ENCODE measurements at regions not wholly inside any gene's neighbourhood (a gene's known extent, or its start where the extent isn't known, plus 50 kb on each side); places are given as distances from the start of the nearest gene placed in this dataset.
"Not testable (repeated sequence)": the region's sequence is repeated elsewhere in the genome, so short reads cannot be mapped to it uniquely, and the experiment has no call there.

DNA sequence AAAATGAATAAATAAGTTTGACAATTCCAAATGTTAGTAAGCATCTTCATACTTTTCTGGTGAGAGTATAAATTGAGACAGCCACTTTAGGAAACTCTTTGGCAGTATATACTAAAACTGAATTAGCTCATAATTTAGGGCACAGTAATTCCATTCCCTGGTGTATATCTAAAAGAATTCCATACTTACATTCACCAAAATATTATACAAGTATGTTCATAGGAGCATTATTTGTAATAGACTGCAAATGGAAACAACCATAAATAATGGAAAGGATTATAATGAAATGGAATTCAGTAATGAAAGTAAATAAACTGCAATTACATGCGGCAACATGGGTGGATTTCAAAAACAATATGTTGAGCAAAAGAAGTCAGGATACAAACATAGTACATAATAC lies 315.8 kb upstream of the LRRC4C start:
- Mint-ChIP-seq H3K4me1 (ENCODE audit: low read depth) (no peaks in the 10 kb centered on the region), H3K9me3 (peaks cover 37% of the 10 kb centered on the region), H3K4me3 (ENCODE audit: low read depth) (no peak overlapping the region), H3K27me3 (ENCODE audit: low read depth) (no peaks in the 10 kb centered on the region), H3K36me3 (ENCODE audit: low read depth) (no peaks in the 10 kb centered on the region), H3K27ac (no peak overlapping the region)
- intact Hi-C loops (cut with micrococcal nuclease), result no loop called here
- no peak for DNase-seq (ENCODE audit: low spot score)

DNA sequence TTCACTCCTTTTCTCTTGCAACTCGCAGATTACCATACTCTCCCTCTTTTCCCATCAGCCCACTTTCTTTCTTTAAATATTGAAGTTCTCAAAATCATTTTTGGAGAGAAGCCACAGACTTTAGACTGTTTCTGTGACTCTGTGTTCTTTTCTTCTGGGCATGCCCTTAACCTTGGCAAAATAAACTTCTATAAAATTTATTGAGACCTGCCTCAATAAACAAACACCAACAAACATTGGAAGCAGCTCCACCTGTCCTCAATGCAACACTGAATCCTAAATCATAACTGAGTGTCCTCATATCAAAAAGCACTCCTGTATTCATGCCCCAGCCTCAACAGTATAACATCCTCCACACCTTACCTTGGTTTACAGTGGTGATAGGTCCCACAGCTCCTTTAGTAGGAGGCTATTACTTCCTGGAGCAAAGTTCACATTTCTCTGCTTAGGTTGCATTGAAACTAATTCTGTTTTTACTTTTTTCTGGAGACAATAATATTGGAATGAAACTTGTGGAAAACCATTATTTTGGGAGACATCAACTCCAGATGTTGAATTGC lies 320.0 kb upstream of the LRRC4C start:
- H3K27me3 Mint-ChIP-seq (ENCODE audit: low read depth), result no peaks in the 10 kb centered on the region
- DNase-seq (ENCODE audit: low spot score), result no peak
- H3K9me3 Mint-ChIP-seq, result peaks cover 49% of the 10 kb centered on the region
- no peak overlapping the region for H3K4me3 Mint-ChIP-seq (ENCODE audit: low read depth)
- no peaks in the 10 kb centered on the region for H3K36me3 Mint-ChIP-seq (ENCODE audit: low read depth)
- no peaks in the 10 kb centered on the region for H3K4me1 Mint-ChIP-seq (ENCODE audit: low read depth)
- H3K27ac Mint-ChIP-seq, result no peak overlapping the region
- intact Hi-C loops (cut with micrococcal nuclease), result no loop called here

GRCh38 chr11:41781441-41781840 lies 322.0 kb upstream of the LRRC4C start:
- Mint-ChIP-seq H3K4me1 (ENCODE audit: low read depth) (no peaks in the 10 kb centered on the region), H3K9me3 (peaks cover 50% of the 10 kb centered on the region), H3K4me3 (ENCODE audit: low read depth) (no peak overlapping the region), H3K27me3 (ENCODE audit: low read depth) (no peaks in the 10 kb centered on the region), H3K27ac (no peak overlapping the region), H3K36me3 (ENCODE audit: low read depth) (no peaks in the 10 kb centered on the region)
- no peak for DNase-seq (ENCODE audit: low spot score)
- intact Hi-C loops (cut with micrococcal nuclease), result no loop called here

DNA sequence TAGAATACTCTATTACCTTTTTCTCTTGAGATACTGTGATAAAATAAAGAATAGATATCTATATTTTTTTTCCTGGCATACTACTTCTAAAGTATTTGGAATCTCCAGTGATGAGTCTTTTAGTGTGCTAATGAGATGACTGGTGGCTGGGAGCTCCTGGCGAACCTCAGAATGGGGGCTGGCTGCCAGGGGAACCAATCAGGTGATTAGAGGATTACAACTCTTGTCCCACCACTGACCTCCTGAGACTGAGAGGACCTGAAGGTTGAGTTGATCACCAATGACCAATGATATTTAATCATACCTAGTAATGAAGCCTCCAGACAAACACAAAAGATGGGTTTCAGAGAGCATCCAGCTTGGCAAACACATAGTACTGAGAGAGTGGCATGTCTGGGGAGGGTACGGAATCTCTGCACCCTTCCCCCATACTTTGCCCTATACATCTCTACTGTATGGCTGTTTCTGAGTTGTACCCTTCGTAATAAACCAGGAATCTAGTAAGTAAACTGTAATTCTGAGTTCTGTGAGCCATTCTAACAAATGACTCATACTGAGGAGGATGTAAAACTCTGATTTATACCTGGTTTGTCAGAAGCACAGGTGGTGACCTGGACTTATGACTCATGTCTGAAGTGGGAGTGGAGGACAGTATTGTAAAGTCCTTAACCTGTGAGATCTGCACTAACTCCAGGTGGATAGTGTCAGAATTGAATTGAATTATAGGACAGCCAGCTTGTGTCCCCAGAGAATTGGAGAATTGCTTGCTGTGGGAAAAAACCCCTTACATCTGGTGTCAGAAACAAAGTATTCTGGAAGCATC lies 325.3 kb upstream of the LRRC4C start:
- Mint-ChIP-seq H3K4me3 (ENCODE audit: low read depth) (no peak overlapping the region), H3K27me3 (ENCODE audit: low read depth) (no peaks in the 10 kb centered on the region), H3K36me3 (ENCODE audit: low read depth) (no peaks in the 10 kb centered on the region), H3K4me1 (ENCODE audit: low read depth) (no peaks in the 10 kb centered on the region), H3K27ac (no peak overlapping the region), H3K9me3 (peaks cover 52% of the 10 kb centered on the region)
- no peak for DNase-seq (ENCODE audit: low spot score)
- intact Hi-C loops (cut with micrococcal nuclease), result no loop called here

DNA sequence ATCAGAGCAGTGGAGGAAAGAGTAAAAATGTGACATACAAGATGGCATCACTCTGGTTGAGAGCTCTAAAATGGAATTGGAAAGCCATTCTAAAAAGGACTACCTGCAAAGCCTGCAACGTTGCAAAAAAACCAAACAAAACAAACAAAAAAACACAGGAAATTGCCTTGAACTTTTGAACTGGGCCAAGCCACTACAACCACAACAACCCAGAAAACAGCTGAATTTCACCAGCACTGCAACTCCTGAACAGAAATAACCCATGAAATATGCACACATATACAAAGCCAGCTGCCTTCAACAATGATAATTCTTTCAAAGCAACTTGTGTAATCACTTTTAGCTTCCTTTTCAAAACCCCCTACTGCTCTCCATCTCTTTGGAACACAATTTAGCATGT lies 326.6 kb upstream of the LRRC4C start:
- intact Hi-C loops (cut with micrococcal nuclease), result no loop called here
- Mint-ChIP-seq H3K27ac (no peak overlapping the region), H3K27me3 (ENCODE audit: low read depth) (no peaks in the 10 kb centered on the region)

GRCh38 chr11:41788177-41788576 lies 328.7 kb upstream of the LRRC4C start:
- Mint-ChIP-seq H3K36me3 (ENCODE audit: low read depth) (no peaks in the 10 kb centered on the region), H3K27me3 (ENCODE audit: low read depth) (no peaks in the 10 kb centered on the region), H3K27ac (no peak overlapping the region), H3K9me3 (peaks cover 45% of the 10 kb centered on the region), H3K4me3 (ENCODE audit: low read depth) (no peak overlapping the region), H3K4me1 (ENCODE audit: low read depth) (no peaks in the 10 kb centered on the region)
- intact Hi-C loops (cut with micrococcal nuclease), result no loop called here
- DNase-seq (ENCODE audit: low spot score), result no peak

More for the DNA sequence above, 326.6 kb upstream of the LRRC4C start:
- Mint-ChIP-seq H3K4me3 (ENCODE audit: low read depth) (no peak overlapping the region), H3K4me1 (ENCODE audit: low read depth) (no peaks in the 10 kb centered on the region), H3K9me3 (peaks cover 47% of the 10 kb centered on the region), H3K36me3 (ENCODE audit: low read depth) (no peaks in the 10 kb centered on the region)
- no peak for DNase-seq (ENCODE audit: low spot score)

DNA sequence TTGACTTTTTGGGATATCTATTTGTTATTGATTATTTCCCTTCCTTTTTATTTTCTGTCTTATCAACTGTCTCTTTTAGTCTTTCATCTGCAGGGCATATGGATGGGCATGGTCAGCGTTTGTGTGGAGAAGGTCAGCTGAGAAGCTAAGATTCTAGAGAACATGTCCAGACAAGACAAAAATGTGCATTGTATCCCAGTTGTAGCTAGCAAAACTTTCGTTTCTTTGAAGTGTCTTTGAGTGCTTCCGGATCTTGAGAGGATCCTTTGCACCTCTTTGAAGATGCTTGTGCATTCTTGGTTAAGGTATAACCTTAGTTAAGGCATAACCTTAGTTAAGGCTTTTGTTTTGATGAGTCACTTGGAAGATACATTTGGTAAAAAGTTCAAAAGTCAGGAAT lies 329.9 kb upstream of the LRRC4C start:
- no peaks in the 10 kb centered on the region for H3K36me3 Mint-ChIP-seq (ENCODE audit: low read depth)
- DNase-seq (ENCODE audit: low spot score), result no peak
- H3K27me3 Mint-ChIP-seq (ENCODE audit: low read depth), result no peaks in the 10 kb centered on the region
- H3K27ac Mint-ChIP-seq, result no peak overlapping the region
- no peaks in the 10 kb centered on the region for H3K4me1 Mint-ChIP-seq (ENCODE audit: low read depth)
- peaks cover 44% of the 10 kb centered on the region for H3K9me3 Mint-ChIP-seq
- intact Hi-C loops (cut with micrococcal nuclease), result no loop called here
- H3K4me3 Mint-ChIP-seq (ENCODE audit: low read depth), result no peak overlapping the region

- Mint-ChIP-seq H3K36me3 (ENCODE audit: low read depth) (no peaks in the 10 kb centered on the region), H3K4me3 (ENCODE audit: low read depth) (no peak overlapping the region), H3K27ac (no peak overlapping the region), H3K9me3 (peaks cover 26% of the 10 kb centered on the region), H3K4me1 (ENCODE audit: low read depth) (no peaks in the 10 kb centered on the region), H3K27me3 (ENCODE audit: low read depth) (no peaks in the 10 kb centered on the region)
- no peak for DNase-seq (ENCODE audit: low spot score)
- intact Hi-C loops (cut with micrococcal nuclease), result no loop called here
Observed at GRCh38 chr11:41795004-41795403, 335.6 kb upstream of the LRRC4C start.

DNA sequence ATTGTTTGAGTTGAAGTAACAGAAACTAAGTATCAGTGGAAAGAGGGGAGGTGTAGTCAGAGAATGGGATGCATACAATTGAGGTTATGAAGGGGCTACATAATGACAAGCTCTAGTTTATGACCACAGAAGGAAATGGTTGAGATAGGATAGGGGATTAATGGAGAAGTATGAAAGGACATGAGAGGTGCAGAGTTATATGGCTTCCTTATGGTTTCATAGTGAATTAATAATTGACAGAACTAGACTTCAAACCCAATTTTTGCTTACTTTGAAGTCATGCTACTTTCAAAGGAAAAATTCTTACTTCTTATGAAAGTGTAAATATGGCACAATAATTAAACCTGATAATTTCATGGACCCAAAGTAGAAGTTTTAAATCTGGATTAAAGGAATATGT lies 340.3 kb upstream of the LRRC4C start:
- Mint-ChIP-seq H3K4me1 (ENCODE audit: low read depth) (no peaks in the 10 kb centered on the region), H3K9me3 (peaks cover 36% of the 10 kb centered on the region), H3K4me3 (ENCODE audit: low read depth) (no peak overlapping the region), H3K27ac (no peak overlapping the region), H3K27me3 (ENCODE audit: low read depth) (no peaks in the 10 kb centered on the region), H3K36me3 (ENCODE audit: low read depth) (no peaks in the 10 kb centered on the region)
- no peak for DNase-seq (ENCODE audit: low spot score)
- intact Hi-C loops (cut with micrococcal nuclease), result no loop called here

DNA sequence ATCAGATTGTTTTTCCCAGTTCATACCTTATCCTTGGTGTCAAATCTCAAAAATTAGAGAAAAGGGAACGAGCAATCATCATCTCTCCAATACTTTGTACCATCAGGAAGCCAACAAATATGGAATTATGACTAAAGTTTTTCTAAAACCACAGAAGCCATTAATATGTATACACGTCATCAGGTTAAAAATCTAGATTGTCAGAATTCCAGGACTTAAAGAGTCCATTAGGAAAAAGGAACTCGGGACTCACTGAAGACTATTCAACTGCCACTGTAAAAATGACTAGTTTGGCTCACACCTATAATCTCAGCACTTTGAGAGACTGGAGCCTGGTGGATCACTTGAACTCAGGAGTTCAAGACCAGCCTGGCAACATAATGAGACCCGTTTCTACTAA lies 344.4 kb upstream of the LRRC4C start:
- intact Hi-C loops (cut with micrococcal nuclease), result no loop called here
- Mint-ChIP-seq H3K4me1 (ENCODE audit: low read depth) (no peaks in the 10 kb centered on the region), H3K27ac (no peak overlapping the region), H3K4me3 (ENCODE audit: low read depth) (no peak overlapping the region), H3K9me3 (peaks cover 41% of the 10 kb centered on the region), H3K27me3 (ENCODE audit: low read depth) (no peaks in the 10 kb centered on the region), H3K36me3 (ENCODE audit: low read depth) (no peaks in the 10 kb centered on the region)
- DNase-seq (ENCODE audit: low spot score), result no peak

DNA sequence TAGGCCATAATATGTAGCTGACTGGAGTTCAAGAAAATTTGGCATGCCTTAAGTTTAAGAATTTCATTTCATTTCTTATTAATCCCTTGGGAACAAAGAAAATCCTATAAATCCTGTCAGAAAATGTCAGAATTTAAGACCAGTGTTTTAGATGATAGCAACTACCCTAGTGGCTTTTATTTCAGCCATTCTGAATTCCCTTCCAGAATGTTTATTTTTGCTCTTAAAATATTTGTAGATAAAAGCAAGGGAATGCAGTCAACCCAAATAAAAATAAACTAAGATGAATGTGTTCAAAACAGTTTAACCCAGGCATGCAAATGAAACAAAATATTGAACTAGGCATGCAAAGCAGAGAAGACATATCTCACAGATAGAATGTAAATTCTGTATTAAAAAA lies 356.9 kb upstream of the LRRC4C start:
- no peak overlapping the region for H3K27ac Mint-ChIP-seq
- H3K9me3 Mint-ChIP-seq, result peaks cover 30% of the 10 kb centered on the region
- no peak for DNase-seq (ENCODE audit: low spot score)
- no peaks in the 10 kb centered on the region for H3K36me3 Mint-ChIP-seq (ENCODE audit: low read depth)
- no peaks in the 10 kb centered on the region for H3K4me1 Mint-ChIP-seq (ENCODE audit: low read depth)
- intact Hi-C loops (cut with micrococcal nuclease), result no loop called here
- H3K27me3 Mint-ChIP-seq (ENCODE audit: low read depth), result no peaks in the 10 kb centered on the region
- no peak overlapping the region for H3K4me3 Mint-ChIP-seq (ENCODE audit: low read depth)

DNA sequence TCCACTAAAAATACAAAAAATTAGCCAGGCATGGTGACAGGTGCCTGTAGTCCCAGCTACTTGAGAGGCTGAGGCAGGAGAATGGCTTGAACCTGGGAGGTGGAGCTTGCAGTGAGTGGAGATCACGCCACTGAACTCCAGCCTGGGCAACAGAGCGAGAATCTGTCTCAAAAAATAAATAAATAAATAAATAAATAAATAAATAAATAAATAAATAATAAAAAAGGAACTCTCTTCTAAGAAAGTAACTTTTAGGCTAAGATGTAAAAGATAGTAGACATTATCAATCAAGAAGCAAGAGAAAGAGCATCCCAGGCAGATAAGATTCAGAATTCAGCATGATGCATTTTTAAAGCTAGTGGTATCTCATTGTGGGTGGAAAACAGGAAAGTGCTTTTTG lies 364.8 kb upstream of the LRRC4C start:
- H3K4me1 Mint-ChIP-seq (ENCODE audit: low read depth); H3K4me3 Mint-ChIP-seq (ENCODE audit: low read depth): not testable (repeated sequence)
- H3K9me3 Mint-ChIP-seq, result peaks cover 48% of the 10 kb centered on the region

DNA sequence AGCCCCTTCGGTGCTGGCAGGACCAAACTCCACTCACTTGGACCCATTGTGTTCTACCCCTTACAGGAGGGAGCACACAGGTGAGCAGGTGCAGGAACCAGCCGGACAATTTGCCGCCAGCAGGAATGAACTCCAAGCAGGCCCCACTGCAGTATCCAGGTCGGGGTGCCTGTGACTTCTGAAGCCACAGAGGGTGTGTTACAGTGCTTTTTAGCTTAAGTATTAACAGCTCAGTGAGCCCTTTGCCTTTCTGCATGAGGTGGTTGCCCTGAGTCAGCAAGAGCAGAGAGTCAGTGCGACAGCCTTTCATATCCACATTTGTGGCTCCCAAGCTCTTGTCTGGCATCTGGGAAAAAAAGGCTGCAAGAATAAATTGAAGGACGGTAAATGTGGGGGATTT lies 366.6 kb upstream of the LRRC4C start:
- Mint-ChIP-seq H3K4me3 (ENCODE audit: low read depth) (no peak overlapping the region), H3K36me3 (ENCODE audit: low read depth) (no peaks in the 10 kb centered on the region), H3K27ac (no peak overlapping the region), H3K4me1 (ENCODE audit: low read depth) (no peaks in the 10 kb centered on the region), H3K27me3 (ENCODE audit: low read depth) (no peaks in the 10 kb centered on the region), H3K9me3 (peaks cover 54% of the 10 kb centered on the region)
- intact Hi-C loops (cut with micrococcal nuclease), result no loop called here
- no peak for DNase-seq (ENCODE audit: low spot score)

More for the DNA sequence above, 364.8 kb upstream of the LRRC4C start:
- H3K27ac Mint-ChIP-seq; H3K27me3 Mint-ChIP-seq (ENCODE audit: low read depth); H3K36me3 Mint-ChIP-seq (ENCODE audit: low read depth); DNase-seq (ENCODE audit: low spot score); intact Hi-C loops (cut with micrococcal nuclease): not testable (repeated sequence)

Measured in activated T-helper 2 cell treated with anti-CD3 and anti-CD28 coated beads, Interferon-gamma antibody, Interleukin-2, Interleukin-4, amounts not matched to agents 10 μg/mL and 5 μg/mL and 100 μg/mL, durations not matched to agents 14 hours and 24 hours and 36 hours (primary cell).